PFSK-1 (cell line): ENCODE measurements at regions not wholly inside any gene's neighbourhood (a gene's known extent, or its start where the extent isn't known, plus 50 kb on each side); places are given as distances from the start of the nearest gene placed in this dataset.

ENCODE experiments used
- FOXP2 ChIP-seq: optimal IDR thresholded peaks from 2 replicates; pipeline ENCODE3; 2011; ENCODE audit warnings: borderline replicate concordance, control low read depth, inconsistent platforms; ENCODE audit not compliant: insufficient read depth; ENCODE audit errors: extremely low read length, extremely low read depth
- POLR2AphosphoS5 ChIP-seq: IDR thresholded peaks from 2 replicates; pipeline ENCODE4 v1.6.1; 2012; ENCODE audit warnings: low read depth, mild to moderate bottlenecking, control low read depth, low read length, moderate library complexity
- SIN3A ChIP-seq: IDR thresholded peaks from 2 replicates; pipeline ENCODE4 v1.6.1; 2012; ENCODE audit warnings: mild to moderate bottlenecking, low read length, moderate library complexity, borderline replicate concordance; ENCODE audit not compliant: insufficient read depth
- TAF1 ChIP-seq: IDR thresholded peaks from 2 replicates; pipeline ENCODE4 v1.6.1; 2012; ENCODE audit warnings: low read length, control low read depth, borderline replicate concordance; ENCODE audit not compliant: insufficient read depth
- TF ChIP-seq, protein P1 (sequence below), 2 experiments: IDR thresholded peaks; 2 replicates each; pipeline versions ENCODE4 v1.6.1 to v1.8.0; 2011 to 2012; ENCODE audit warnings: low read depth in 2 of 2, low read length in 2 of 2, control low read depth in 1 of 2, inconsistent platforms in 1 of 2, mild to moderate bottlenecking in 1 of 2, moderate library complexity in 1 of 2; ENCODE audit not compliant: insufficient read depth in 1 of 2

DNA sequence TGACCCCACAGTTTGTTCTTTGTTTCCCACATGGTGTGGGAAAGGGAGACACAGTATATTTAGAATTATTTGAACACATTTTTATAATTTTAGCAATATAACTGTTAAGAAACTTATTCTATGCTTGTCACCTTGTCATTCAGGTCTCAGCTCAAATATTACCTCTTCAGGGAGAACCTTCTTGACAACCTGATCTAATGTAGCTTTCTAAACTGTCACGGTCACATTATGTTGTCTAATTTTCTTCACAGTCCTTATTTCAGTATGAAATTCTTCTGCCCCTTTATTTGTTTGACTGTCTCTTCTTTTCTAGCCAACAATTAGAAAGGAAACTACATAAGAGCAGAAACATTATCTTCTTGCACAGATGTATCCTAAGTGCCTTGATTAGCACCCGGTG, 304.3 kb upstream of the PARD3B start:
- TF ChIP-seq SIN3A (no peak), FOXP2 (no peak), TAF1 (no peak)
- TF ChIP-seq, protein P1, sequence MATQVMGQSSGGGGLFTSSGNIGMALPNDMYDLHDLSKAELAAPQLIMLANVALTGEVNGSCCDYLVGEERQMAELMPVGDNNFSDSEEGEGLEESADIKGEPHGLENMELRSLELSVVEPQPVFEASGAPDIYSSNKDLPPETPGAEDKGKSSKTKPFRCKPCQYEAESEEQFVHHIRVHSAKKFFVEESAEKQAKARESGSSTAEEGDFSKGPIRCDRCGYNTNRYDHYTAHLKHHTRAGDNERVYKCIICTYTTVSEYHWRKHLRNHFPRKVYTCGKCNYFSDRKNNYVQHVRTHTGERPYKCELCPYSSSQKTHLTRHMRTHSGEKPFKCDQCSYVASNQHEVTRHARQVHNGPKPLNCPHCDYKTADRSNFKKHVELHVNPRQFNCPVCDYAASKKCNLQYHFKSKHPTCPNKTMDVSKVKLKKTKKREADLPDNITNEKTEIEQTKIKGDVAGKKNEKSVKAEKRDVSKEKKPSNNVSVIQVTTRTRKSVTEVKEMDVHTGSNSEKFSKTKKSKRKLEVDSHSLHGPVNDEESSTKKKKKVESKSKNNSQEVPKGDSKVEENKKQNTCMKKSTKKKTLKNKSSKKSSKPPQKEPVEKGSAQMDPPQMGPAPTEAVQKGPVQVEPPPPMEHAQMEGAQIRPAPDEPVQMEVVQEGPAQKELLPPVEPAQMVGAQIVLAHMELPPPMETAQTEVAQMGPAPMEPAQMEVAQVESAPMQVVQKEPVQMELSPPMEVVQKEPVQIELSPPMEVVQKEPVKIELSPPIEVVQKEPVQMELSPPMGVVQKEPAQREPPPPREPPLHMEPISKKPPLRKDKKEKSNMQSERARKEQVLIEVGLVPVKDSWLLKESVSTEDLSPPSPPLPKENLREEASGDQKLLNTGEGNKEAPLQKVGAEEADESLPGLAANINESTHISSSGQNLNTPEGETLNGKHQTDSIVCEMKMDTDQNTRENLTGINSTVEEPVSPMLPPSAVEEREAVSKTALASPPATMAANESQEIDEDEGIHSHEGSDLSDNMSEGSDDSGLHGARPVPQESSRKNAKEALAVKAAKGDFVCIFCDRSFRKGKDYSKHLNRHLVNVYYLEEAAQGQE (IDR thresholded peaks at IDR 0.05; ENCODE audit: insufficient read depth in 1 of 2, low read depth in 2 of 2, low read length in 2 of 2) = no peak

DNA sequence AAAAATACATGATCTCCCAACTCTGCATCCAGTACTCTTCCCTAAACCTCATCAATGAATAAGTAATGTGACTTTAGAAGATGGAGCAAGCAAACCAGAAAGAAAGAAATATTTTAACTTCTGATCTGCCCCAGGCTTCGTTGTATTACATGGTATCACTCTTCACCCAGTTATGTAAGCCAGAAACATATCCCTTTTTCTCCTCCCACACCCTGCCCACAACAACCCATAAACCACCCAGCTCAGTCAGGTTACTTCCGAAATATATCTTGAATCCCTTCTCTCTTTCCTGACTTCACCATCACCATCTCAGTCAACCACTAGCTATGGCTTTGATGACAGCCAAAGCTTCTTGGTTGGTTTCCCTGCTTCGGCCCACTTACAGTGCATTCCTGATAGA, 295.8 kb upstream of the PARD3B start:
- TF ChIP-seq POLR2AphosphoS5 = no peak
- TF ChIP-seq TAF1 = no peak
- TF ChIP-seq, protein P1 (IDR thresholded peaks at IDR 0.05; ENCODE audit: insufficient read depth in 1 of 2, low read depth in 2 of 2, low read length in 2 of 2) = no peak
- TF ChIP-seq FOXP2 = no peak
- no peak for TF ChIP-seq SIN3A

DNA sequence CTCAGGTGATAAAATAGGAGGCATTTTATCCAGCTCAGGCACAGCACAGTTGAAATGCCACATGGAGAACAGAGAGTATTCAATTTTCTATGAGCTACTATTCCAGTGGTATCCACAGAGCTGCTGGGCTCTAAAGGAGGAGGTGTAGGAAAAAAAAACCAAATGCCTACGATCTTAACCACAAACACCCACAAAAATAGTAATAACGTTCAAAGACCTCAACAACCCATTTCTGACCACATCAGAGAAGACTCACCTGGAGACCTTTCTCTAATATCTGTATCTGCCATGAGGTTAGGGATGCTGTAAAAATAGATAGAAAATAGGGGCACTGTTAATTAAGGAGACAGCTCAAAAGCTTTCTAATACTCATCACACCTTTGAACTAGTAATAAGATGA, 294.6 kb upstream of the PARD3B start:
- TF ChIP-seq TAF1 (no peak), FOXP2 (no peak), SIN3A (no peak)
- TF ChIP-seq, protein P1 (IDR thresholded peaks at IDR 0.05; ENCODE audit: insufficient read depth in 1 of 2, low read depth in 2 of 2, low read length in 2 of 2) = no peak

DNA sequence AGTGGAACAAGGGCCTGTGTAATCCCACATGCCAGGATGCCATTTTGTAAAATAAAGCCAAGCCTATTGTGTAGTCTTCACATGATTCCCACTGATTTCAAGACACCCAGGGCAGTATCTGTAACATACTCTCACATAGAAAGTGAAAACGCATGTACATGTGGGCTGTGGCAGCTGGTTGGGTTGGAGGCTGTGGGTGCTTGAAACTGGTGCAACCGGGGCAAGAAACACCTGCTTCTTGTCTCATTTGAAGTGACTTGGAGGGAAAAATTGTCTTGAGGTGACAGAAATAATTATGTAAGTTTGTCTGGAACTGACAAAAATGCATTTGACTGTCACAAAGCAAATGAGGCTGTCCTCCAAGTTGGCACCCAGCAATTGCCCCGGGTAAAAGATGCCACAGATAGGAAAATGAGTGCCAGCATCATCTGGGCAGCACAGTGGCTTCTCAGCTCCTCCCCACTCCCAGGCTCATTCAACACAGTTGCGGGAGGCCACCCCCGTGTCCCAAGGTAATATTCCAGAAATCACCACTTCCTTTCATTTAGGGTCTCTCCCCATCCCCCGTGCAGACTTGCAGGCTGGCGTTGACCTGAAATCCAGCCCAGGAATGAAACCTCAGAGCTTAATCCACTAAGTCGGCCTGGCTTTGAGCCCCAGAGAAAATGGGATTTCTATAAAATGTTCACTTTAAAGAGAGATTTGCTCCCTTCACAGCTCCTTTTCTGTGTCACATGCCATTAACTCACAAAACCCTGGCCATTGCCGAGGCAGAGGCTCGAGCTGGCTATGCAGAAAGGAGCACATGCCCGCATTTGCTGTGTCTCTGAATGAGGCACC, 293.9 kb upstream of the PARD3B start:
- TF ChIP-seq, protein P1 (IDR thresholded peaks at IDR 0.05; ENCODE audit: insufficient read depth in 1 of 2, low read depth in 2 of 2, low read length in 2 of 2) = no peak

DNA sequence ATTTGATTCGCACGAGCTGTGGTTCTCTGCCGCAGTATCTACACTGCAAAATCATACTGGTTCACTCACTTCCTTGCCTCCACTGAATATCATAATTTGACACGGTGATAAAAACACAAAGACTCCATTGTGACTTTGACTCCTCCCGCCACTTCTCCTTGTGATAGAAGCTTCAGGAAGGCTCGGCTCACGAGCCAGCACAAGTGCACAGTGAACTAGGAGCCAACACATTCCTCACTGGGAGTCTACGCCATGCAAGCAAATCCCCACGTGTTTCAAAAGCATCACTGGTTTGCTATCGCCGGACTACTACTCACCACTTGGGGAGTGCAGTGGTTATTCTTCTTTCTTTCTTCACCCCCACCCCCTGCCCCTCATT, 293.3 kb upstream of the PARD3B start:
- TF ChIP-seq POLR2AphosphoS5 (no peak), SIN3A (no peak)
